HG03520 (cell line): ENCODE measurements at regions not wholly inside any gene's neighbourhood (a gene's known extent, or its start where the extent isn't known, plus 50 kb on each side); places are given as distances from the start of the nearest gene placed in this dataset.
A peak's percentile ranks its signal among the peaks of the same experiment; 100 is the strongest.
"Not testable (repeated sequence)": the region's sequence is repeated elsewhere in the genome, so short reads cannot be mapped to it uniquely, and the experiment has no call there.

ENCODE experiments used
- ATAC-seq: cut with Tn5 transposase; IDR thresholded peaks from one replicate; pipeline ENCODE4 v1.9.1; 2021; ENCODE audit warnings: mild to moderate bottlenecking, moderate library complexity; ENCODE audit not compliant: unreplicated experiment

- no peak for ATAC-seq
Observed at GRCh38 chr9:79473704-79474103, 98.1 kb upstream of the TLE4 start.

DNA sequence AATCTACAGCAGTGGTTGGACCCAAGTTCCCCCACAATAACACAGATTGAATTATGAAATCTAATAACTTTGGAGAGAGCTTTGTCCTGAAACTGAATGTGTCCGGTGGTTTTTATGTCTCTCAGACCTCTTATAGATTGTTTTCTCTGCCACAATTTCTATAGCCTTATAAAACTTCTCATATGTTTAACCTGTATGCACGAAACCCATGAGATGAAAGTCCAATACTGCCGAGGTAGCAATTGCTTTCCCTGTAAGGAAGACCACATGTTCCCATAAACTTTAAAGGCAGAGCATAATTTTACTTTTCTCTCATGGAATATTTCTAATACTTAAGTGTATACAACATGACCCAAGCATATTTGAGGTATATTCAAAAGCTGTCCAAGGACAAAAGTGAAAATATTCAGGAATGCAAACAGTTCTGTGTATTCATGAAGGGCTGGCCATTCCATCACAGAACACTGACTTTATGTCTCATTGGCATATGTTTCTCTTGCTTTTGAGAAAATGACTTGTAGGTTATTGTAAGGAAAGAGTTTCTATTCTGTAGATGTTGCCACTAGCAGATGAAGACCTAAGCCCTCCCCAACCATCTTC lies 94.4 kb upstream of the TLE4 start:
- no peak for ATAC-seq

GRCh38 chr9:79477955-79478771 lies 93.6 kb upstream of the TLE4 start:
- peak; percentile 68 for ATAC-seq

DNA sequence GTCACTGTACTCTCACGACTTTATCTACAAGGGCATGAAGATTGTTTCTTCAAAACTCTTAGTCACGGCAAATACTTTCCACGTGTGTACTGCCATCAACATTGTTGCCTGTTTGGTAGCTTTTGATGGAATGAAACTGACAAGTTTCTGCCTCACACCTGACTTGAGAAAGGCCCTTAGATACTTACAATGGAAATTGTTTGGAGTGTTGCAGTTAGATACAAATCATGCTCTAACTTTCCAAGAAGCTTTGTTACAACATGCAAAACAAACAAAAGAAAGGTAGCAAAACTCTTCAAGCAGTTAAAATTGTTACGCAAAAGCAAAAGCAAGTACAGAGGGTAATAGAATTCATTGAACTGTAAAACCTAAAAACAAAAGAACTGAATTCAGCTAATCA lies 91.1 kb upstream of the TLE4 start:
- no peak for ATAC-seq

GRCh38 chr9:79481846-79482477 lies 89.8 kb upstream of the TLE4 start:
- no peak for ATAC-seq

DNA sequence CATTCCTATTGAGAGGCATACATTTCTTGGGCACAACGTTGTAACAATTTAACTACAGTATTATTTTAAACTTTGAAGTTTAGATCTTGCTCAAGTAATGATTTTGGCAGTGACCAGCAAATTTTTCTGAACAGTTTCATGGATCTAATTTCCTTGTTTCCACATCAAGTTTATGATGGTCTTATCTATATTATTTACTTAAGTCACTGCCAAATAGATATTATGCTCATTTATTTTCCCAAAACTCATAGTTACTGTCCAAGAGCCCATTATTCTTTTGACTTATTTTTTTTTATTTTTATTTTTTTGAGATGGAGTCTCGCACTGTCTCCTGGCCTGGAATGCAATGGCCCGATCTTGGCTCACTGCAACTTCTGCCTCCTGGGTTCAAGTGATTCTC lies 86.5 kb upstream of the TLE4 start:
- ATAC-seq, result no peak

DNA sequence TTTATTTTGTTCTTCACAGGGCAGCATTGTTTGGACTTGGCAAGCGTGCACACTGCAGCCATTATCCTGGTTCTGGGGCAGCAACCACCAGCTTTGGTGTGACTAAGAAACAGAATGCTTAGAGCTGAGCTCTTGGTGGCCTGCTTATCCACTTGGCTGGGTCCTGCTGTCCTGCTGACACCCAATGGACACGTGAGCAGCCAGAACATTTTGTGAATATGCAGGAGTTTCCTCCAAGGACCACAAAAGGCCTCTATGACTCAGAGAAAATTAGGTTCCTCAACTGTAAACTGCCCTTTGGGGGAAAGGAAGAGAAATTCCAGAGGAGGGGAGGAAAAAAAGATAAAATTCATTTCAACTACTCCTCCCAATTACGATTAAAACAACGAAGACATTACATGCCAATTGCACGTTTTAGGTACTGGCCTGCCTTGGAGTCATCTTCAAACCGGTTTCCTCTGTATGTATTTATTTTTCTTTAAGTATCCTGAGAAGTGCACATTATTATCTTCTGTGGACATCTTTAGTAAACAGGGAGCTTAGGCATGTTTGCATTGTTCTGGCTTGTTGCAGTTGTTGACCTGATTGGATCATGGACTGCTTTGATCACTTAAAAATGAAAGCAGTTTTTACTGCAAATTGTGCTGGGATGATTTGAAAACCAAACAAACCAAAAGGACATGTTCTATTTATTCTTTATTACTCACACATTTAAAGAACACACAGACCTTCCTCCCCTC lies 82.3 kb upstream of the TLE4 start:
- no peak for ATAC-seq

GRCh38 chr9:79490657-79491248 lies 81.0 kb upstream of the TLE4 start:
- no peak for ATAC-seq

GRCh38 chr9:79492092-79493009 lies 79.4 kb upstream of the TLE4 start:
- no peak for ATAC-seq

GRCh38 chr9:79500196-79500864 lies 71.4 kb upstream of the TLE4 start:
- ATAC-seq, result not testable (repeated sequence)

GRCh38 chr9:79501546-79501945 lies 70.2 kb upstream of the TLE4 start:
- no peak for ATAC-seq

DNA sequence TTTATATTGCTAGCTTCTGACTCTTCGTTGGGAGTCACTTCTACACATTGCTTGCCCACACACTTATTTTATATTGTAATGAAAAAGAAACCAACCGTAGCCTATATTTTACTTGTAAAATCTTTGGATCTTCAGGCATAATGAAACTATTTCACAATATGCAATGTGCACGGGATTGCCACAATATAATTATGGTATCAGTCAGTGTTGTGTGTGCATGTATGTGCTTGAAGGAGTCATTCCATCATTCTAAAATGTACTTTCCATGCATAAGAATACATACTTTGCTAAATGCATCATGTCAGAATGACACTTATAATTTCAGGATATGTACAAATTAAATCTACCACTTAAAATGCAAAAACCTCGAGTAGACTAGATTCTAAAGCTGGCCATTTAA lies 64.0 kb upstream of the TLE4 start:
- no peak for ATAC-seq

DNA sequence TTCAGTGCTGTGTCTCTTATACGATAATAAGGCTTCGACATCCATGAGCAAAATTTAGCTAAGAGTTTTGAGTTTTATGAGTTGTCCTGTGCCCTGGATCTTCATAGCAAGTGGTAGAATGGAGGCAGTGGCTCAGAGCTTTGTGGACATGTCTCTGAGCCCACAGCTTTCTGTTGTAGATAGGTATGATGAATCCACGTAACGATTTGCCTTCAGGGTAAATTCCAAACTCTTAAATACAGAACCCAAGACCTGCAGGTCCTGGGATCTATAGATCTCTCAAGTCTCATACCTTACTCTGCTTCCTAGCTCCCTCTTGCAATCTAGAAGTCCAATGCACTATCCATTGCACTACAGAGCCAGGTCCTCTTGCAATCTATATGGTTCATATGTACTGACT lies 59.5 kb upstream of the TLE4 start:
- no peak for ATAC-seq
